ENCODE measurements at regions not wholly inside any gene's neighbourhood (a gene's known extent, or its start where the extent isn't known, plus 50 kb on each side); places are given as distances from the start of the nearest gene placed in this dataset.

DNA sequence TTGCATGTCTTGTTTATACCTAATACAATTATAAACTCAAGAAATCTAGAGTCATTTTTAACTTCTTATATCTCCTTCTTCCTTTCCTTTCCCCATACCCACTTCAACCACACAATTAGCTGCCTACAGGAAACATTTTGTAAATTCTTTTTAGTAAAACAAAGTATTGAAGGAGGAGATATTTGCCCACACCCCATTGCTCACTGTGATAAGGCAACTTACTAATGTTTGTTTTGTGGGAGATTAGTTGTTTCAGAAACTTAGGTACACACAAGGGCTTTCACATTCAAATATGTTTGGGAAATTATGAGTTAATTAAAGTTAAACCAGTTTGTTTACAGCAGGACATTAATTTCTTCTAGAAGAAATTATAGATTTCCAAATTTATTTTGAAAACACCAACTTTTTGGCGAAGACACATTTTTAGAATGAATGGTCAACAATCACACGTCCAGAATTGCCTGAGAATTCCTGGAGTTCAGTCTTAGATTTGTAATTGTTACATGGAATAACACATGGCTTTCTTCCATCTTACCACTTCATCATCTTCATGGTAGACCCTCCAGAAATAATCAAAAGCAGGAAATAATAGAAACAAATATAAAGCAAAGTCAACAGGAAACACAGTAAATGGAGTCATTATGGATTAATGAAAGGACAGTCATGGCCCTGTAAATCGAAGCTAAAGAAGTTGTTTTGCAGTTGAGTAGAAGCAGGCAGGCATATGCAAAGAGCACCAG is 62.5 kb upstream of the RAB27B start:
- TF ChIP-seq, protein P1, sequence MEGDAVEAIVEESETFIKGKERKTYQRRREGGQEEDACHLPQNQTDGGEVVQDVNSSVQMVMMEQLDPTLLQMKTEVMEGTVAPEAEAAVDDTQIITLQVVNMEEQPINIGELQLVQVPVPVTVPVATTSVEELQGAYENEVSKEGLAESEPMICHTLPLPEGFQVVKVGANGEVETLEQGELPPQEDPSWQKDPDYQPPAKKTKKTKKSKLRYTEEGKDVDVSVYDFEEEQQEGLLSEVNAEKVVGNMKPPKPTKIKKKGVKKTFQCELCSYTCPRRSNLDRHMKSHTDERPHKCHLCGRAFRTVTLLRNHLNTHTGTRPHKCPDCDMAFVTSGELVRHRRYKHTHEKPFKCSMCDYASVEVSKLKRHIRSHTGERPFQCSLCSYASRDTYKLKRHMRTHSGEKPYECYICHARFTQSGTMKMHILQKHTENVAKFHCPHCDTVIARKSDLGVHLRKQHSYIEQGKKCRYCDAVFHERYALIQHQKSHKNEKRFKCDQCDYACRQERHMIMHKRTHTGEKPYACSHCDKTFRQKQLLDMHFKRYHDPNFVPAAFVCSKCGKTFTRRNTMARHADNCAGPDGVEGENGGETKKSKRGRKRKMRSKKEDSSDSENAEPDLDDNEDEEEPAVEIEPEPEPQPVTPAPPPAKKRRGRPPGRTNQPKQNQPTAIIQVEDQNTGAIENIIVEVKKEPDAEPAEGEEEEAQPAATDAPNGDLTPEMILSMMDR (IDR thresholded peaks at IDR 0.05), result no peak
- no peak for TF ChIP-seq POLR2A (IDR thresholded peaks at IDR 0.05)

Data from testis (tissue), 2 donors.